NCI-H2029 (cell line): ENCODE measurements at regions not wholly inside any gene's neighbourhood (a gene's known extent, or its start where the extent isn't known, plus 50 kb on each side); places are given as distances from the start of the nearest gene placed in this dataset.

Experiments
- DNase-seq: peaks from one replicate; lab custom pipeline; 2025; lab: John Stamatoyannopoulos, UW

- no peak for DNase-seq
Measured at GRCh38 chr7:145645135-145645515, 471.5 kb upstream of the CNTNAP2 start.

GRCh38 chr7:145644426-145645134, 472.0 kb upstream of the CNTNAP2 start:
- DNase-seq = no peak

GRCh38 chr7:145643981-145644380, 472.6 kb upstream of the CNTNAP2 start:
- DNase-seq = no peak

- no peak for DNase-seq
Measured at GRCh38 chr7:145633513-145633912, 483.1 kb upstream of the CNTNAP2 start.

- no peak for DNase-seq
Measured at GRCh38 chr7:145624618-145625017, 492.0 kb upstream of the CNTNAP2 start.

GRCh38 chr7:145605963-145606362, 510.6 kb upstream of the CNTNAP2 start:
- no peak for DNase-seq

GRCh38 chr7:145599376-145599775, 517.2 kb upstream of the CNTNAP2 start:
- no peak for DNase-seq

- no peak for DNase-seq
Measured at GRCh38 chr7:145584401-145584800, 532.2 kb upstream of the CNTNAP2 start.

GRCh38 chr7:145582742-145583303, 533.8 kb upstream of the CNTNAP2 start:
- DNase-seq = no peak

- DNase-seq = no peak
Measured at GRCh38 chr7:145557805-145558204, 558.8 kb upstream of the CNTNAP2 start.

GRCh38 chr7:145543242-145543641, 573.4 kb upstream of the CNTNAP2 start:
- DNase-seq = no peak

GRCh38 chr7:145539910-145540309, 576.7 kb upstream of the CNTNAP2 start:
- no peak for DNase-seq

GRCh38 chr7:145534301-145534700, 582.3 kb upstream of the CNTNAP2 start:
- no peak for DNase-seq

- no peak for DNase-seq
Measured at GRCh38 chr7:145520284-145520683, 596.3 kb upstream of the CNTNAP2 start.

- DNase-seq = peak; percentile 5
Measured at GRCh38 chr7:145511004-145511403, 605.6 kb upstream of the CNTNAP2 start.

- DNase-seq = no peak
Measured at GRCh38 chr7:145497911-145498525, 618.6 kb upstream of the CNTNAP2 start.

- DNase-seq = no peak
Measured at GRCh38 chr7:145490356-145490755, 626.2 kb upstream of the CNTNAP2 start.

- no peak for DNase-seq
Measured at GRCh38 chr7:145489609-145490008, 627.0 kb upstream of the CNTNAP2 start.

- DNase-seq = no peak
Measured at GRCh38 chr7:145488816-145489215, 627.8 kb upstream of the CNTNAP2 start.

- no peak for DNase-seq
Measured at GRCh38 chr7:145481985-145482384, 634.6 kb upstream of the CNTNAP2 start.

- no peak for DNase-seq
Measured at GRCh38 chr7:145478541-145478940, 638.1 kb upstream of the CNTNAP2 start.

- no peak for DNase-seq
Measured at GRCh38 chr7:145474009-145474686, 638.3 kb upstream of the TPK1 start.

- no peak for DNase-seq
Measured at GRCh38 chr7:145471883-145472282, 636.0 kb upstream of the TPK1 start.
